Cerebellar nuclear complex (tissue), 1 donor: ENCODE measurements at regions not wholly inside any gene's neighbourhood (a gene's known extent, or its start where the extent isn't known, plus 50 kb on each side); places are given as distances from the start of the nearest gene placed in this dataset.

Experiments
- DNase-seq, 2 experiments: peaks; one replicate each; lab custom pipeline; 2025; lab: John Stamatoyannopoulos, UW

DNA sequence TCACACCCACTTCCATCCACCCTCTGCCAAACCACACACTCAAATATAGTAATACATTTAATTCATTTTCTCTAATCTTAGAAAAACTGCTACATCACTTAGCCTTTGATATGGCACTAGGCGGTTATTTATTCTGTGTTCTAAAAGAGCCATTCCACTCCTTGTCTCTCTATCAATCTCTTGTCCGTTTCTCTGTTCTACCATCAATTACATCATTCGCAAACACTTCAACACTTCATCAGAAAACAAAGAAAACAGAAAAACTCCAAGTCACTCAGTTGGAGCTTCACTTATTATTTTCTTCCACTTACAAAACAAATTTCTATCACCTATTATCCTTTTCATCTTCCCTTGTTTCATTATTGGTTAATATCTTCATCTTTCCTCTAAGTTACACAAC lies 1523.0 kb downstream of the KCNT2 start:
- no peak for DNase-seq

- no peak for DNase-seq
Observed at GRCh38 chr1:195082183-195082582, 1526.1 kb downstream of the KCNT2 start.

- DNase-seq = no peak
Observed at GRCh38 chr1:195076682-195077081, 1531.6 kb downstream of the KCNT2 start.

DNA sequence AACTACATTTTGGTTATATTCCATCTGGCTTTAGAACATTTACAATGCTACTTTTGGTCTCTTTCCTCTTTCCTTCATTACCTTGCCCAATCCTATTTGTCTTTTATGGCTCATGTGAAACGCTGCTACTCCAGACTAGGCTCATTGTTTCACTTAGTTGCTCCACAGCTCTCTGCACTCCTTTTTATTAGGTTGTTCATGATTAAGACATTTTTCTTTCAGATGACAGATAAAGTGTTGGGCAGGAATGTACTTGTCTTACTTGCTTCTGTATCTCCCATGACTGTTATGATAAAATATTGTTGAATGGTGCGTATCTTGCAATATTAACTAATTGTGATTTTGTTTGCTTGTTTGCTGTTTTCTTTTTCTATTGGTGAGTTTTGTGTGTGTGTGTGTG lies 1532.3 kb downstream of the KCNT2 start:
- DNase-seq = no peak

DNA sequence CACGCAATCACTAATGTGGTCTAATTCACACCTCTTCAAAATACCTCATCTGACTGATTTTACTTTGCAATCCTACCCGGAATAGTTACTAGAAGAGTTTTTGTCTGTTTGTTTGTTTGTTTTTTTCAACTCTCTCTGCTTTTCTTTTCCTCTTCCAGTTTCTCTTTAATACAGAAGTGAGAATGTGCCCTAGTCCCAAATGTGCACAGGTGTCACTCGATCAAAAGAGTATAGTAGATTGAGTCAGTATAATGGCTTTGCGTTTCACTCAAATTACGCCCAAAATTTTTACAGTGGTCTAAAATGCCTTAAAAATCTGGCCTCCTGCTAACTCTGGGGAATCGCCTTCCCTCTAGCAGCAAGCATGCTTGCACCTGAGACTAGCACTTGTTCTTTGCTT lies 1536.8 kb downstream of the KCNT2 start:
- no peak for DNase-seq

- no peak for DNase-seq
Observed at GRCh38 chr1:195065437-195065836, 1542.8 kb downstream of the KCNT2 start.

DNA sequence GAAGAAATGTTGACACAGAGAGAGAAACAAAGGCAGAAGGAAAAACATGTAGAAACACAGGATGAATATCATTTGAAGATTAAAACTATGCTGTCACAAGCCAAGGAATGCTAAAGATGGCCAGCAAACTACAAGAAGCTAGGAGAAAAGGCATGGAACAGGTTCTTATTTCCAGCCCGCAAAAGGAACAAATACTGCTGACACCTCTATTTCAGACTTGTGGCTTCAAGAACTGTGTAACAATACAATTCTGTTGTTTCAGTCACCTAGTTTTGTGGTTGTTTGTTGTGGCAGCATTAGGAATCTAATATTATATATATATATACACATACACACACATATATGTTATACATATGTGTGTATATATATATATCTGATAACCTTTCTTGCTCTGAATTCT lies 1543.9 kb downstream of the KCNT2 start:
- DNase-seq = no peak

DNA sequence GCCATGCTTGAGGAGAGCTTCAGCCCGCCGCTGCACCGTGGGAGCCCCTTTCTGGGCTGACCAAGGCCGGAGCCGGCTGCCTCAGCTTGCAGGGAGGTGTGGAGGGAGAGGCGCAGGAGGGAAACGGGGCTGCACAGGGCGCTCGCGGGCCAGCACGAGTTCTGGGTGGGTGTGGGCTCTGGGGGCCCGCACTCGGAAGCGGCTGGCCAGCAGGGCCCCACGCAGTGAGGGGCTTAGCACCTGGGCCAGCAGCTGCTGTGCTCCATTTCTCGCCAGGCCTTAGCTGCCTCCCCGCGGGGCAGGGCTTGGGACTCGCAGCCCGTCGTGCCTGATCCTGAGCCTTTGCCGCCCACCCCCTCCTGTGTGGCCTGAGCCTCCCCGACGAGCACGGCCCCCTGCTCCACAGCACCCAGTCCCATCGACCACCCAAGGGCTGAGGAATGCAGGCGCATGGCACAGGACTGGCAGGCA lies 1554.0 kb downstream of the KCNT2 start:
- DNase-seq = no peak

DNA sequence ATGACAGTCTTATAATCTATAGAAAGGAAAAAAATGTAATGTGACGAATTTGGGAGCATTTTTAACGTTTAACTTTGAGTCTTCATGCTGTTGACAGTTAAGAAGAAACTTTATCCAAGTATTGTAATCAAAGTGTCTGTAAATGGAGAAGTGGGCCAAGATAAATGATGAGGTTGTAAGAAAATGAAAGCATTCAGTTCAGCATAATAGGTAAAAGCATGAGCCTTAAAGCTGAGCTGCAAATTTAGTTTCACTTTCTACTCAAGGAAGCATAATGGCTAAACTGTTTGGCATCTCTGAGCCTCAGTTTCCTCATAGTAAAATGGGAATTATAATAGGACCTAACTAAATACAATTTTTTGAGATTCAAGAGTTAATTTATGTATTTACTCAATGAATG lies 1554.8 kb downstream of the KCNT2 start:
- no peak for DNase-seq

DNA sequence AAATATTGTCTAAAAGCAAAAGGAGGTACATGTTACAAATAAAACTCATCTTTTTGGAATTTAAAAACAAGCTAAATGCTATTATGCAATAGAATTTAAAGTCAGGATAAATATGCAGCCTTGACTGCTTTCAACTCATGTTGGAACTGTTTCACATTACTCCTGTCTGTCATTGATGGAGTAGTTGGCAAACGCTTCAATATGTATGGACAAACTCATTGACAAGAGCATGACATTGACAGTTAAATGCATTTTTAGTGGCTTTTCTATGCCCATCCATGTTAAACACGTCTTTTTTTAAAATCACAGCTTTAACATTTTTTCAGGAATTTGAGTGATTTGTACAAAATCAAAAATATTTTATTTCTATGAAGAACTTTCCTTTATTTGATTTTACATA lies 1560.5 kb downstream of the KCNT2 start:
- DNase-seq = no peak

- DNase-seq = no peak
Observed at GRCh38 chr1:195045072-195045471, 1563.2 kb downstream of the KCNT2 start.

GRCh38 chr1:195030793-195031192 lies 1577.4 kb downstream of the KCNT2 start:
- DNase-seq = no peak

- no peak for DNase-seq
Observed at GRCh38 chr1:195026792-195027191, 1581.4 kb downstream of the KCNT2 start.

- no peak for DNase-seq
Observed at GRCh38 chr1:195019385-195019784, 1588.9 kb downstream of the KCNT2 start.

DNA sequence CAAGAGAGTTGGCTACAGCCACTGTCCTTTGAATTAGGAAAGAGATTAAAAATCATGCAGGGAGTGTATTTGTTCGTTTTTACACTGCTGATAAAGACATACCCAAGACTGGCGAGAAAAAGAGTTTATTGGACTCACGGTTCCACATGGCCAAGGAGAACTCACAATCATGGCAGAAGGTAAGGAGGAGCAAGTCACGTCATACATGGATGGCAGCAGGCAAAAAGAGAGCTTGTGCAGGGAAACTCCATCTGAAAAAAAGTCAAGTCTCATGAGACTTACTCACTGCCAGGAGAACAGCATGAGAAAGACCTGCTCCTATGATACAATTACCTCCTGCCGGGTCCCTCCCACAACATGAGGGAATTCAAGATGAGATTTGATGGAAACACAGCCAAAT lies 1595.2 kb downstream of the KCNT2 start:
- no peak for DNase-seq

- no peak for DNase-seq
Observed at GRCh38 chr1:195005338-195005737, 1602.9 kb downstream of the KCNT2 start.

- no peak for DNase-seq
Observed at GRCh38 chr1:194990483-194990882, 1617.8 kb downstream of the KCNT2 start.

GRCh38 chr1:194975913-194976312 lies 1632.3 kb downstream of the KCNT2 start:
- DNase-seq = no peak

DNA sequence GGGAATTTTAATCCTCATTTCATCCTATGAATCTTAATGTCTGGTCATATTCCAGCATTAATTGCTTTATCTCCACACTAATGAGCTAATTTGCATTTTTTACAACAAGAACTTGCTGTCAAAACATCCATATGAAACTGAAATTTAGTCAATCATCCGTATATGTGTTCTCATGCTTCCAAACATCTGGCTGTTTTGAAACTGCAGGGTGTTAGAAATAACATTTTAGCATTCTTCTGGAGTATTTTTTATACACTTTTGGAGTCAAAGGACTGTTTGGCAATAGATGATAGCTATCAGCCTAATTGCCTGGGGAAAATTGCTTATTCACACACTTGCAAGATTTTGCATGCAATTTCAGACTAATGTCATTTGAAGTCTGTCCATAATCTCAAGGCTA lies 1639.3 kb downstream of the KCNT2 start:
- no peak for DNase-seq

DNA sequence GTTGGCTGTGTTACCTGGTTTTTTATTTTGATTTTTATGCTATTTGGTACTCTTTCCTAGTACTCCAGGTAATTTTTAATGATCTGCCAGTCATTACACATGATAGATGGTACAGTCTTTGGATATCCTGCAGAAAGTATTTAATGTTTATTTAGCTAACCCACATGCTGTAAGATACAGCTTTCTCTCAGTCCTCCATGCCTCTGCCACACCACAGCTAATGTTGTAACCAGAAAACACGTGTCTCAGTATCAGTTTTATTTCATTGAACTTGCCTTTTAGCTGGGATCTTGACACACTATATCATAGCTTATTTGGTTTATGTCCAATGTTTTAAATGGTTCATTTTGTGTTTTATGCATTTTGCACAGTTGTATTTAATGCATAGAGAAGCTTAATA lies 1648.4 kb downstream of the KCNT2 start:
- DNase-seq = no peak

DNA sequence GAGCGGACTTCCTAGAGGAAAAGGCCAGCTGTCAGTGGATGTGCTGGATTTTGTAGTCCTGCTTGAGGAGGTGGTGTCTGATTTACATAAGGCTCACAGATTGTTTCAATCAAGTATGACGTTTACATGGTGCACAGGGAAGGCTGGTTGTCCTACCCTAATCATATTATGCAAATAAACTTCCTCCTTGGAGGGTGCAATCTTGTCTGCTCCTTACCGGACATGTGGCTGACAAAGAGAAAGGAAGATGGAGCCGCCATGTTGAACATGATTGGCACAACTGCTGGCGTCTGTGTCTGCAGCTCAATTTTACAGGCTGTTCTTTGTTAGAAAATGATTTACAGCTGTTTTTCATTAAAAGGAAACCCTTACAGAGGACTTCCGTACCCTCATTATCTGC lies 1656.1 kb downstream of the KCNT2 start:
- DNase-seq = no peak

- no peak for DNase-seq
Observed at GRCh38 chr1:194950584-194950983, 1657.7 kb downstream of the KCNT2 start.

GRCh38 chr1:194940336-194941030 lies 1667.8 kb downstream of the KCNT2 start:
- no peak for DNase-seq

GRCh38 chr1:194935864-194936263 lies 1672.4 kb downstream of the KCNT2 start:
- no peak for DNase-seq
